ENCODE measurements at regions not wholly inside any gene's neighbourhood (a gene's known extent, or its start where the extent isn't known, plus 50 kb on each side); places are given as distances from the start of the nearest gene placed in this dataset.

DNA sequence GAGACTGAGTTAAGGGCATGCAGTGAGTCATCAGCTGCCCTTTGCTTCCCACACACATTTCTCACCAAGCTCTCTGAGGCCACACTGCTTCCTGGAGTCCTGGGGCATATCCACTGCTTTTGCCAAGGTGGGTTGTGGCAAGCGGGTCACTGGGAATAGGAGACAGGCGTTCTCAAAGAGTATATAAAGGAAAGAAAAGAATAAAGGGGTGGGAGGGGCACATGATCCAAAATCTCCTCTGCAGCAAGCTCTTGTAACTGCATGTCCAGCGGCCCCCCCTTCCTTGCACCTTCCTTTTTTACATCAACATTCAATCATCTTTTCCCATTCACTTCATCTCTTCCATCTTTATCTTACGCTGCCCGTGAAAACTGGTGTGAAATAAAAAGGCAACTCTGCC, 259.1 kb upstream of the RPL38 start:
- BruUV-seq (replicated peaks), result no TSS peak
- no peak overlapping the region for H3K4me3 ChIP-seq (replicated peaks in 1 of 3; ENCODE audit: insufficient read depth in 1 of 3, low read depth in 2 of 3, low read length in 3 of 3)
- FAIRE-seq, result no peak
- H3K4me1 ChIP-seq (ENCODE audit: insufficient read depth, low read length), result no peaks in the 10 kb centered on the region
- intact Hi-C loops (cut with micrococcal nuclease; ENCODE audit: unreplicated experiment) (no loop called here), in situ Hi-C loops (cut with HindIII; ENCODE audit: extremely low pct_ligation_motif_present, low pct_unique_long_range_greater_than_20kb) (no loop called here)
- peaks cover 4 to 33% of the 10 kb centered on the region in 2 experiments; a peak in 2 of 5 replicates for H3K27me3 ChIP-seq (ENCODE audit: control insufficient read depth in 1 of 2, insufficient read depth in 2 of 2, low read length in 2 of 2)
- CTCF ChIA-PET (ENCODE audit: low intra/inter-chr PET ratio, low total read pairs), result no interaction called here
- no peak overlapping the region for H3K27ac ChIP-seq (ENCODE audit: extremely low read length, insufficient read depth, low read length)
- no peak overlapping the region for H3K9ac ChIP-seq (ENCODE audit: insufficient read depth, low read depth, low read length)
- 20% methylated on average over 5 of the region's 5 CpGs for WGBS (ENCODE audit: low lambda C conversion rate)
- no peaks in the 10 kb centered on the region for H3K9me3 ChIP-seq (ENCODE audit: low read length)
- TF ChIP-seq HNRNPUL1 (IDR thresholded peaks at IDR 0.05; ENCODE audit: low read depth, low read length), result no peak
- no peak for TF ChIP-seq NFE2 (CRISPR knock-in tag; IDR thresholded peaks at IDR 0.05)
- no peak for TF ChIP-seq FOSL1 (CRISPR knock-in tag; IDR thresholded peaks at IDR 0.05; ENCODE audit: borderline replicate concordance)
- TF ChIP-seq ZNF468 (CRISPR knock-in tag; IDR thresholded peaks at IDR 0.05), result no peak
- TF ChIP-seq, protein P1, sequence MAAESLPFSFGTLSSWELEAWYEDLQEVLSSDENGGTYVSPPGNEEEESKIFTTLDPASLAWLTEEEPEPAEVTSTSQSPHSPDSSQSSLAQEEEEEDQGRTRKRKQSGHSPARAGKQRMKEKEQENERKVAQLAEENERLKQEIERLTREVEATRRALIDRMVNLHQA (CRISPR knock-in tag; IDR thresholded peaks at IDR 0.05), result no peak
- no peak for TF ChIP-seq STAT5B (CRISPR knock-in tag; IDR thresholded peaks at IDR 0.05)
- TF ChIP-seq CBX2 (IDR thresholded peaks at IDR 0.05; ENCODE audit: low read depth, low read length), result no peak
- TF ChIP-seq CBX2 (CRISPR knock-in tag; IDR thresholded peaks at IDR 0.05; ENCODE audit: low read depth), result no peak
- TF ChIP-seq PHF20 (CRISPR knock-in tag; IDR thresholded peaks at IDR 0.05), result no peak
- TF ChIP-seq IRX3 (CRISPR knock-in tag; IDR thresholded peaks at IDR 0.05; ENCODE audit: borderline replicate concordance, low read depth), result no peak
- TF ChIP-seq CENPX (CRISPR knock-in tag; IDR thresholded peaks at IDR 0.05), result no peak
- TF ChIP-seq RARG (CRISPR knock-in tag; IDR thresholded peaks at IDR 0.05; ENCODE audit: low read depth), result no peak
- TF ChIP-seq AGO1 (IDR thresholded peaks at IDR 0.05; ENCODE audit: low read depth, low read length, poor library complexity, severe bottlenecking), result no peak
- no peak for TF ChIP-seq MED1 (CRISPR knock-in tag; IDR thresholded peaks at IDR 0.05)
- TF ChIP-seq TGIF2 (CRISPR knock-in tag; IDR thresholded peaks at IDR 0.05), result no peak
- TF ChIP-seq ISL2 (CRISPR knock-in tag; IDR thresholded peaks at IDR 0.05), result no peak
- no peak for TF ChIP-seq HNRNPK (IDR thresholded peaks at IDR 0.05; ENCODE audit: low read depth, low read length, poor library complexity, severe bottlenecking)
- H3K36me3 ChIP-seq (replicated peaks in 1 of 2; ENCODE audit: control insufficient read depth in 1 of 2, insufficient read depth in 2 of 2, low read length in 2 of 2), result no peaks in the 10 kb centered on the region
- no peaks in the 10 kb centered on the region for H3K79me2 ChIP-seq (ENCODE audit: insufficient read depth, low read length)
- H3K4me2 ChIP-seq (ENCODE audit: low read depth, low read length), result no peak overlapping the region
- H2AFZ ChIP-seq (ENCODE audit: low read length), result no peak overlapping the region
- POLR2A ChIA-PET, result no interaction called here
- no peaks in the 10 kb centered on the region for H4K20me1 ChIP-seq (ENCODE audit: insufficient read depth, low read length)
- no peak for DNase-seq (ENCODE audit: low spot score)
- no peak for ATAC-seq

Data from HepG2 (cell line).